GM19193 (cell line): ENCODE measurements at regions not wholly inside any gene's neighbourhood (a gene's known extent, or its start where the extent isn't known, plus 50 kb on each side); places are given as distances from the start of the nearest gene placed in this dataset.

ENCODE experiments used
- POLR2A ChIP-seq: IDR thresholded peaks from 4 replicates; pipeline ENCODE4 v1.6.1; 2011; ENCODE audit not compliant: insufficient read depth, insufficient read length; ENCODE audit errors: extremely low read depth

DNA sequence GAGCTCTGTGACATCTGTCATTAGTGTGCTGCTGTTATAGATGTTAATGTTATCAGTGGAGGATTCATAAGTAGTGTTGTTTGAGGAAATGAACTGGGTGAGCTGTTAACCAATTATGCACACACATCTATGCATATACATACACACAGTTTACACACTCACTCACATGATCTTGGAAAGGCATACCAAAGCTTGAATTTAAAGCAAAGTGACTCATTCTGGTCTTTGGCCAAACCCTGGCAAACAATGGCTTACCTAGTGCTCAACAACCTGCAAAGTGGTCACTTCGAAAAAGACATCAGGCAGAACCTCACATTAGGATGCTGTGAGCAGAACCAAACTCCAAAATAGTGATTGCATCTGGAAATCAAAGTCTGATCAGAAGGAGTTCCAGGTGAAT is 1037.3 kb upstream of the CDH6 start:
- no peak for TF ChIP-seq POLR2A

DNA sequence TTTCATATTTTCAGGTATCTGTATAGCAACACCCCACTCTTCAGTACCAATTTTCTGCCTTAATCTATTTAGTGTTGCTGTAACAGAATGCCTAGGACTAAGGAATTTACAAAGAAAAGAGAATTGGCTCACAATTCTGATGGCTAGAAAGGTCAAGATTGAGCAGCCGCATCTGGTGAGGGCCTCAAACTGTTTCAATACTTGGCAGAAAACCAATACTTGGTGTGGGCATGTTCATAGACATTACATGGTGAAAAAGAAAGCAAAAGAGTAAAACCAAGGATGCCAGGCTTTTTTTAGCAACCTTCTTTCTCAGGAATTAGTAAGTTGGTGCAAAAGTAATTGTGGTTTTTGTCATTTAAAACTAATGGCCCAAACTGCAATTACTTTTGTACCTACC is 1041.1 kb upstream of the CDH6 start:
- TF ChIP-seq POLR2A, result no peak

DNA sequence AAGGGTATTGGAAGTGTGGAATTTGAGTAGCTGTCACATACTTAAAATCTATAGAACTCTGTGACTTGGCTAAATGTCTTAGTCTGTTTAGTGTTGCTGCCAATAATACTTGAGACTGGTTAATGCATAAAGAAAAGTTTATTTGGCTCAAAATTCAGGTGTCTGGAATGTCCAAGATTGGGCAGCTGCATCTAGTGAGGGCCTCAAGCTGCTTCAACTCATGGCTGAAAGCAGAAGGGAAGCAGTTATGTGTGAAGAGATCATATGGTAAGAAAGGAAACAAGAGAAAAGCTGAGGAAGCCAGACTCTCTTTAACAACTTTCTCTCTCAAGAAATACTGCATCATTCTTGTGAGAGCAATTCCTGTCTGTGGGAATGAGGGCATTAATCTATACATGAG is 1043.3 kb upstream of the CDH6 start:
- TF ChIP-seq POLR2A, result no peak

DNA sequence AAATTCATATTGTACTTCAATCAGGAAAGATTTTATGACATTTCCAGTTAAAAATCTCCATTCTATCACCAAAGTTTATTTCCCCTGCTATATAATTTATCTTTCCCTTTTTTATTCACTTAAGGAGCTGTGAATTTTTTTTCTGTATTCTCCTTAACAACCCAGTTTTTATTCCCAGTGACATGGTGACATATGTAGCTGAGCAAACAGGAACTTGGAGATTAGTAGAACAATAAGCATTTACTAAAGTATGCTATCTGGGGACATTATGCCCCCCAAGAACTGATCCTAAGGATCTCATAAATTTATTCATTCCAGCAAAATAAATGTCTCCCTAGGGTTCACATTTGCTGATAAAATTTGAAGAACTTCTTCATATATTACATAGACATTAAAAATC is 1044.0 kb upstream of the CDH6 start:
- TF ChIP-seq POLR2A, result no peak

DNA sequence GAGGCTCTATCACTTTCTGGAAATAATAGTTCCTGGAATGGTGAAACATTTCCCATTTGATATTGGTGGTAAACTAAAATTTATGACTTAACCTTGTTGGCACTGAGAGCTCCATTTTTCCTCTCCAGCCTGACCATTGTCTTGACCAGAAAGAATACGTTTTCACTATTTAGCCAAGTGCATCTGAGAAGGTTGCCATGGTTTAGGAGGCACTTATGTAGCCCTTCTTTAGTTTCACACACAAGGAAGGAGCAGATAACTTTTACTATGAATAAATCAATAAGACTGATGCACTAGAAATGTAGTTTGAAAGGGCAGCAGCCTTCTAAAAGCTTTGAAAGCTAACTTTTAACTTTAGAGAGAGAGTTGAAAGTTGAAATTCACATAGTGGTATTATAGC is 1045.5 kb upstream of the CDH6 start:
- TF ChIP-seq POLR2A, result no peak

DNA sequence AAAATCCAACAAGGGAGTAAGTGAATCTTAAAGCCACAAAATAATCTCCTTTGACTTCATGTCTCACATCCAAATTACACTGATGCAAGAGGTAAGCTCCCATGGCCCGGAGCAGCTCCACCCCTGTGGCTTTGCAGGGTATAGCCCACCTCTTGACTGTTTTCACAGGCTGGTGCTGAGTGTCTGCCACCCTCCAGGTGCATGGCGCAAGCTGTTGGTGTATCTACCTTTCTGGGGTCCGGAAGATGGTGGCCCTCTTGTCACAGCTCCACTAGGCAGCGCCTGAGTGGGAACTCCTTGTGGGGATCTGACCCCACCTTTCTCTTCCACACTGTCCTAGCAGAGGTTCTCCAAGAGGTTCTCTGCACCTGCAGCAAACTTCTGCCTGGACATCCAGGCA is 1051.1 kb upstream of the CDH6 start:
- TF ChIP-seq POLR2A, result no peak

DNA sequence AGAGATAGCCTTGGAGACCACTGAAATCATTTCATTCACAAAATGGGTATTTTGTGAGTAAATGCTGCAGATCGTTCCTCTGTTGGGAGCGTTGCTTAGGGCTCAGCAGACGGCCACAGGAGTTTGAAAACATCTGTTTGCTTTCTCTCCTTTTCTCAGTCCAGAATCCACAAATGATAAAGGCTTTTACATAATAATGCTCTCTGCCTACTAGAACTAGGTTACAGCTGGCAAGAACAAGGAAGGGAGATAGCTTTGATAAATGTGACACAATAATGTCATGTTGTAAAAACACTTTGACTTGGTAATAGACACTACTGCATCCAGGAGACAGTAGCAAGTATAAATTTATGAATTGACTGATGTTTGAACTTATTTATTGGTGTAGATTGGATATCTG is 1072.4 kb upstream of the CDH6 start:
- no peak for TF ChIP-seq POLR2A

- TF ChIP-seq POLR2A, result no peak
Measured at GRCh38 chr5:30117135-30117534, 1076.4 kb upstream of the CDH6 start.

DNA sequence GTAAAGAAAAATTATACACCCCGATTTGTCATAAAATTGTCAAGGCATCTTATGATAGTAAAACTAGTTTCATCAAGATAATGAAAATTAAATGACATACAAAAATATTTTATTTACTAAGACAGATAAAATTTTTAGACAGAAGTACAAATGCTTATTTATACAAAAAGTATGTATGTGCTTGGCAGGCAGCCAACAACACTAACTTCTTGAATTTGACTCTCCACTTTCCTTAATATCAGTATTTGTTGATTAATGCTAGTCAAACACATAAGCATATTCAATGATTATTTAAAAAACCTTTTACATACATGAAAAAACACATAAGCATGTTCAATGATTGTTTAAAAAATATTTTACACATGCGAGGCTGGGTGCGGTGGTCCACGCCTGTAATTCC is 1079.9 kb upstream of the CDH6 start:
- no peak for TF ChIP-seq POLR2A

DNA sequence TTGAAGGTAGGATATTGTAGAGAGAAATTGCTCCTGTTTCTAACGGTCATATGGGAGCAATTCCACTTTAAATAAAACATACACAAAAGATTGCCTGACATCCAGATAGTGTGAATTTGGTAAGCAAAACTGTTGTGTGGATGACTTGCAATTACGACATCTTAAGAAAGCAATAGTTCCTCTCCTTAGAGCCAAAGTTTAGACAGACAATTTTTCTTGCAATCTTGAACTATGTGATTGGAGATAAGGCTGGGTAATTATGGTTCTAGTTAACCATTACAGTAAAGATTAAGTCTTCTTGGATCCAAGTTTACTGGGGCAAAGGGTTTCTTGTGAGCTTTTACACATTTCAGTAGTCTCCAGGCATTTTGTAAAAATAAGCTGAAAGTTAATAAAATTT is 1080.6 kb upstream of the CDH6 start:
- no peak for TF ChIP-seq POLR2A

- no peak for TF ChIP-seq POLR2A
Measured at GRCh38 chr5:30108051-30108450, 1085.4 kb upstream of the CDH6 start.

- TF ChIP-seq POLR2A, result no peak
Measured at GRCh38 chr5:30106596-30106995, 1086.9 kb upstream of the CDH6 start.

DNA sequence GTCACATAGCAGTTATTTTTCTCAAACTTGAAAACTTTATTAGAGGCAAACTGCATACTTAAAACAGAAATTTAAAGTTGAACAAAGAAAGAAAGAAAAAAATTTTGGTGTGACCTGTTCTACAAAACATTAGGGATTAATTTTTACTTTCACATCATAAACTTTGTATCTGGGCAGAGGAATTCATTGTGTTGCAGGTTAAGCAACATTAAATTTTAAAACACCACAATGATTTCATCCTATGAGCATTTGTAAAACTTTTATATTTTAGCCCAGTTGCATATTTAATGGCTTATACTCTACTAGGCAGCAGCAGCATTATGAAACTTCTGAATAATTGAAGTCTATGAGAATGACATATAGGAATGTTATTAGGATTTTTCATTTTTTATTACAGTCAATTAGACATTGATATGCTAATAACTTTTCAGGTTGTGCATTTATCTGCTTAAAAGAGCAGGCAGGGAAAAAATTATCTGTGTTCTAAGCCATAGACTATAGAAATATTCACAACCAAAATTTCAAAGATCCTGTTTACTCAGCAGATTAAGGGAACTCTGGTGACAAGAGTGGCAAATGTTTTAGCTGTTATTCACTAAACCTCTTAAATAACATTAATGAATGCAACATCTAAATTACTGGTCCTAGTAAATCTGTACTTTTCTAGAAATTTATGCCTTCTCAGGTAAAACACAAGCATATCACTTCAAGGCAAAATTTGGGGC is 1088.5 kb upstream of the CDH6 start:
- TF ChIP-seq POLR2A, result no peak

- no peak for TF ChIP-seq POLR2A
Measured at GRCh38 chr5:30103452-30104202, 1089.9 kb upstream of the CDH6 start.

GRCh38 chr5:30103052-30103451 is 1090.4 kb upstream of the CDH6 start:
- TF ChIP-seq POLR2A, result no peak

- TF ChIP-seq POLR2A, result no peak
Measured at GRCh38 chr5:30102185-30102584, 1091.3 kb upstream of the CDH6 start.
